Inferior parietal cortex (tissue), 1 donor: ENCODE measurements at regions not wholly inside any gene's neighbourhood (a gene's known extent, or its start where the extent isn't known, plus 50 kb on each side); places are given as distances from the start of the nearest gene placed in this dataset.
"Not testable (repeated sequence)": the region's sequence is repeated elsewhere in the genome, so short reads cannot be mapped to it uniquely, and the experiment has no call there.

Experiments used
- DNase-seq: peaks from one replicate; pipeline ENCODE4 v3.0.0-alpha.2; 2016; ENCODE audit errors: extremely low spot score

DNA sequence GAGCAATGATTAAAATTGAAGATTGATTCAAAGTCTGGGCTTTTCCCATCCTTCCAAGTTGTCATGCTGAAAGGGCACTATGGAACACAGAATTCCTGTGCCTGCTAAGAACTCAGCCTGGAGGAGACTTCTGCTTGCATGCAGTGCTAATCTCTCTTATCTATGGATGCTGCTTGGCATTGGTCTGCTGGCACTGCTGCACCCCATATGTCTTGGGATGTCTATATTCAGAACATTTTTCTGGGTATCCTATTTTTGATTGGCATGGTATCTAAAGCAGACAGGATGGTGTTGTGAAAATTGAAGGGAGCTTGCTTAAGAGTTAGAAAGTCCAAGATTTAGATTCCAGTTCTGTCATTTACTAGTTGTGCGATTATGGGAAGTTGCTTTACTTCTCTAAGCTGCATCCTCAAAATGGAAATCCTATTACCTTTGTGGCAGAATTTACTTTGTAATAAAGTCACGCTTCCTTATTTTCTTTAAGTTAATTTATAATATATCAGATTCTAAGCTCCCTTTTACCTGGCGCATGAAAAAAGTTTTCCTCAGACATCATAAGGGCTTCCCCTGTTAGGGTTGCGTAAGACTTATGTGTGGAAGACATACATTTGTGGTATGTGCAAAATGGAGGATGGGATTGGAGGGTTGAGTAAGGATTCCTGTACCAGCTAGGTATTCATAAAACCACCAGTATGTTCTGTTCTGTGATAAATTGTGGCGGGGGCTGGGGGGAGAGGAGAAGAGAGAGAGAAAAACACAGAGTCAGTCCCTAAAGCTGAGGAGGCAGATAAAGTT, 254.0 kb downstream of the DMAC1 start:
- no peak for DNase-seq

DNA sequence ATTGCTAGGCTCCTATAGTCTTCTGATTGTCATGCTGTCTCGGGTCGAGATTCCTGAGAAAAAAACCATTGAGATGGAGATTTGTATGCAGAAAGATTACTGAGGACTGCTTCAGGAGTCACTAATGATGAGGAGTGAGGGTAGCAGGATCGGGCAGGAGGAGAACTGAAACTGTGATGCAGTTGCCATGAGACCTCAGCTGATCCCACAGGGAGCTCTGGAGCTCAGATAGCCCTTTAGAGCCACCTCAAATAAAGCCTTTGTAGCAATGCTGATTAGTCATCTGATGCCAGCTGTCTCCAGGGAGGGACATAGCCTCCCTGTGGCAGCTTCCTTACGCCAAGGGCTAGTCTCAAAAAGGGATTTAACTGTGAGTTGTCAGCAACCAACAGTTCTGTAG, 256.9 kb downstream of the DMAC1 start:
- peak; percentile 23 for DNase-seq

DNA sequence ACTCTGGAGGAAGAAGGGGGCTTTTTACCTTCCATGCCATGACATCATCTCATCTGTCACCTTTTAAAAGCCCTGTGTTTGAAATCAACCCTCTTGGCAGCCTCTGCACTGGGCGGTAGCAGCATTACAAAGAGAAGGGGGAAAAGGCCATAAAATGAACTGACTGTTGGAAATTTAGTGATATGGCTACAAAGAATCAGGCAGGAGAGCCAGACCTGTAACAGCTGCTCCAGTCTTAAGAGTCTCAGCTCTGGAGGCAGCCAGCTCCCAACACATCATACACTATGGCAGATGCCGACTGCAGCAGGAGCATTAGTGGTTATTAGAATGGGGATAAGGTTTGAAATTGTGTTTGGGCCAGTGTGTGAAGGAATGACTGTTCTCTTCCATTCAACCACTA, 257.5 kb downstream of the DMAC1 start:
- no peak for DNase-seq

DNA sequence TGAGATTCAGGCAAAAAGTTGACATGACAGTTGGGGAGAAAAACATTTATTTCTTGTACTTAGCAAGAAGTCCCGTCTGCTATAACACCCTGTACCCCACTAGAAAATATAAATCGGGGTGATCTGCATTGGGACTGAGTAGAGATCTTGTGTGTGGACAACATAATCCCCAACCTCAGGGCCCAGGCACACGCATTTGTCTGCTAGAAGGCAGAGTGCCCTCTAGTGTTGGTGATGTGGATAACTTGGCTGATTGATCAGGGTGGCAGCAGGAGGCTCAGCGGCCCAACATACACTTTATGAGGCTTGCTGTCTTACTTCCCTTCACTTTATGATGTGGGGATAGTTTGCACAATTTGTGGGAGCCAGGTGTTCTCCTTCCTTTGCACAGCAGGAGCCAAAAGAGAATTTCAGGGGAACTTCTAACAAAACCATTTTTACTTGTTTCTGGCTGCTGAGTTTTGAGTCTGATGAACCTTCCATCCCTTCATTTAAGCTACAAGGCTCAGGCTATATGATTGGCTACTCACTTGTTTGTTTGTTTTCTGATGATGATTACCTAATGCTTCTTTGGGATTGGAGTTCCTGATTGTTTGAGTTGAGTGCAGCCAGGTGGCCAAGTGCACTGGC, 263.2 kb downstream of the DMAC1 start:
- DNase-seq = peak; percentile 47

DNA sequence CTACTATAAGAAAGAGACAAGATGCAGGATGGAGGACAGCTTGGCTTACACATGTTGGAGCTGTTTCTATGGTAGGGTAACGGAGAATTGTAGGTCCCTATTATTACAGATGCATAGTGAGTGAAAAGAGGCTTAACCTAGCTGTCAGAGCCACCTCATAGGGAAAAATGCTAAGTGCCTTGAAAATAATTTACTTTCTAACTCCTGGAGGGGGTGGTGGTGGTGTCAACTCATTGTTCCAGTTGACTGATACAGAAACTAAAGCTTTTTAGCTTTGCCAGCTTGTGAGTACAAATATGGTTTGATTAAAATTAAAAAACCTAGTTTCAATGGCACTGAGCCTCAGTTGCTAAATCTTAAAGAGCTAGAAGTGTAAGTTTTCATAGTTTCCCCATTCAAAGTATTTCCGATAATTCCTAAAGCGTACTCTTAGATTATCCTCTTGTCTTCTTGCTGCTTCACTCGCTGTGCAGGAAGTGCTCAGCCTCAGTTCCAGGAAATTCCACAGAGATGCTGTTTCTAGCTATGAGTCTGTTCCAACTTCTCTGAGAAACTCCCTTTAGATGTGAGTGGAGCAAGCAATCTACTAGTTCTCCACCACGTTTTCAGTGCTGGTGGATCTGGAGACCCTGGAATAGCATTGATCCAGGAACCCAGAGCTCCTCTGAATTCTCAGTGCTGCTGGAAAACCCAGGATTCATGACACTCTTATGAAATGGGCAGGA, 265.2 kb downstream of the DMAC1 start:
- no peak for DNase-seq

DNA sequence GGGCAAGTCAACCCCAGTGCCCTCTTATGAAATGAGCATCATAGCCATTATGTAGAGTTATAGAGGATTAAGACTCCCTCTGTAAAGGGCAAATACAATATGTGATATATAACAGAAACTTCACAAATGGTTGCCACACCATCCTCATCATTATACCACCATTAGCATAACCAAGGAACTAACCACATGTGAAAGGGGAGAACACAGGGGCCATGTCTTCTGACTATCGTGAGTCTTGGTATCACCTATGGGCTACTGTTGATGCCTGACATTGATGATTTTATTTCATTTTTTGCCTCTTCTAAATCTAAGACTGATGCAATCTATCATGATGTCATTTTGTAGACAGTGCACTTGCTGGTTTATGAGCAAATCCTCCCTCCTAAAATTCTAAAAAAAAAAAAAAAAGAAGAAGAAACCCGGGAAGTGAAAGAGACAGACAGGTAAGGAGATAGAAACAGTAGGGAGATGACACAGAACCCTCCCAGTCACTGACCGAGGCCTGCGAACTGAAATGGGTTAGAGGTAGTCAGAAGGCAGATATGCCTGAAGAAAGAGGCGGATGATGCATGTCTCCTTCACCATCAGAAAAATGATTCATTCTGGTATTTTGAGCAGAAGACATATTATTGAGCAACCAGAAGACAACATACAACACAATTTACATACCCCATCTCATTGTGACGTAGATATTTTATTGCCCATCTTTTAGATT, 266.0 kb downstream of the DMAC1 start:
- no peak for DNase-seq

DNA sequence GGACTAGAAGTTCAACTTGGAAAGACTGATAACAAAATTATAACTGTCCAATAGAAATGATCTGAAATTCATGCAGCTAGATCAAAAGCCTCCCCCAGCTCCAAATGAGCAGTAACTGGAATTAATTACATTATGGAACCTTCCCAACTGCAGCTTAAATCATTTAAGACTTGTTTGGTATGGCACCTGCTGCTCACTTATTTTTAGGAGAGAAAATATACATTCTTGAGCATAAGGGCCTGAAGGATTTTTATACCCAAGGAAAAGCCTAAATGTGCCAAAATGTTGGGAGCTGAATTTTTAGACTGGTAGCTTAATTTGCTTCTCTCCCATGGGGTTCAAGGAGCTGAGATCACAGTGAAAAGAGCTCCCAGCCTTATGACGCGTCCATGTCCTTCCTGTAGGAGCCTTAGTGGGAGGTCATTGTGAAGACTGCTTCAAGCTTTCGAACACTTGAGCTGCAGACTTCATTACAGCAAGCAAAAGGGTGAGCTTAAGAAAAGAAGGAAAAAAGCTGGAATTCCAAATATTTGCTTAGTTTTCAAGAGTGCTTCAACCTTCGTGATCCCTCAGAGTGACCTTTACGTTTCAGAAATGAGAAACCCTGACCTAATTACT, 276.0 kb downstream of the DMAC1 start:
- no peak for DNase-seq

DNA sequence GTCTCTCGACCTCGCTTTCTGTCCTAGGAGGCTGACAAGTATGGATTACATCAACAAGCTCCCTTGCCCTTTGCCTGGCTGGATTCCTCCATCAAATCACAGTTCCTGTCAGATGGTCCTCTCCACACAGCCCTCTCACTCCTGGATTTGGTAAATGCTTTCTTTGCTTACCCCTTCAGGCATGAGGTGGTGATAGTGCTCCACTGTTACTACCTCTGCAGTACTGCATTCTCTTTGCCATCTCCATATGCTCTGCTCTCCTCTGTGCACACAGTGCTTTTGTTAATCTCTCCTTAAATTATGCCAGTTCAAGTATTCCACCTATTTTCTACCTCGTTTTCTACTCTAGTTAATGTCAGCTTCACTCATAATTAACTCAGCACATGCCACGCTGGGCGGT, 279.2 kb downstream of the DMAC1 start:
- DNase-seq = no peak

DNA sequence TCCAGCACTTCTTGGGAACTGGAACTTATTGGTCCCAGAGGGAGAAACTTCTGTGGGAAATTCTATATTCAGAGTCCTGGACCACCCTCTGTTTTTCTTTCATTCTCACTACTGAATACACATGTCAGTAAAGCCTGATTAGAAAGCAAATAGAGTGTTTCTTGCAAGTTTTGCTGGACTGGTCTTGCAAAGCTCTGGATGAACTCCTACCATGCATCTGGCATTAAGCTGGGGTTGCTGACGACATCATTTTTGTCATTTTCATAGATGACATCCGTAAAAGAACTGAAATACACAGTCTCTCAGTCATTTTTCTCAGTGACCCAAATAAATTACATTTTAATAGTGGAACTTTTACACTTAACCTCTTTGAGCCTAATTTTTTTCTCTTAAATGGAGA, 283.2 kb downstream of the DMAC1 start:
- no peak for DNase-seq

DNA sequence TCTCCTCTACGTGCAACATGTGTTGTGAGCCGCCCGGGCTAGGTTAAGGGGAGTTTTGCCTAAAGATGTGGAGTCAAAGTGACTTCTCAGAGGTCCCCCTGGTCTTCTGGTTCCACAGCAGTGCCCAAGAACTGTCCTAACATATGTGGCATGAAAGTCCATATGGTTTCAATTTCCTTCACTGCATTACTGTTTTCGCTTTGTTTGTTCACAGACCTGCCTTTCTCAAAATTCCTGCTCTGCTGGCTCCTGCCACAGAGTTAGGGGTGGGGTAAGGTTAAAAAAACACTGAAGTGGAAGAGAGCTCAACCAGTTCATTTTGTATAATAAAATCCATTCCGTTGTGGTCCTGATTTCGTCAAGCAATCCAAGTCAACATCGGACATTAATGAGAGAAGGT, 289.4 kb downstream of the DMAC1 start:
- no peak for DNase-seq

DNA sequence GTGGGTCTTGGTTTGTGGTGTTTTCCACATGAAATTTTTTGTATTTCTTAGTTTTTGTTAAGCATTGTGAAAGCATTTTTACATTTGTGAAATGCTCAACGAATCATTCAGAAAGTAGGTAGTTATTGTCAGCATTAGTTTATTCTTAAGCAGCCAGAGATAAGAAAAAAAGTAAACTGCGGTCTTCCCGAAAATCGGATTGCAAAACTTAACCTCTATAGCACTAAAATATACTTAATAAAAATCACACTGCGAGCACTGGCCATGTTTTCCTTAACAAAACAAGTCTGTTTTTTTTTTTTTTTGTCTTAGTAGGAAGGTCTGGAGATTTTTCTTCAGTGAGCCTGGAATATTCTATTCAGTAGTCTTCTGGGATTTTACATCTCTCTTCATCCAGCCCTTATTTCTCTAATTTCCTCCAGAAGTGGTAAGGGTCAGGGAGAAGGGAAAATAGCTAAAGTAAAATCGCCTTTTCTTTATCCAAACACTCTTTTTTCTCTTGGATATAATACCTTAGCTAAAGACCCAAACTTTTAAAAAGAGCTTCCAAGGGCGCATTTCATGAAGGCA, 289.9 kb downstream of the DMAC1 start:
- DNase-seq = no peak

DNA sequence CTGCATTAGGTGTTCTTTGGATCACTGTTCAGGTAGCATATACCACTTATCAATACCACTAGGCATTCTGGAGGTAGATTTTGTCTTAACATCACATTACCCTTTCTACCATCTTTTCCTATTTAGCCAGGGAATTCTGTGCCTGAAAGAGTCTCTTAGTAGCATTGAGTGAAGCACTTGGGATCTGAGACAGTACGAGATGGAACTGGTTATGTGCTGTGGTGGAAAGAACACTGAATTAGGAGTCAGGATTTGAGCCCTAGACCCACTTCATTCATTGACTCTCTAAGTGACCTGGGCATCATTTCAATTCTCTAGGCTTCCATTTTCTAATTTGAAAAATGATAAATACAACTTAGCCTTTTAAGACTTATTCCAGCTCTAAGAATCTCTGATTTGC, 291.1 kb downstream of the DMAC1 start:
- no peak for DNase-seq

DNA sequence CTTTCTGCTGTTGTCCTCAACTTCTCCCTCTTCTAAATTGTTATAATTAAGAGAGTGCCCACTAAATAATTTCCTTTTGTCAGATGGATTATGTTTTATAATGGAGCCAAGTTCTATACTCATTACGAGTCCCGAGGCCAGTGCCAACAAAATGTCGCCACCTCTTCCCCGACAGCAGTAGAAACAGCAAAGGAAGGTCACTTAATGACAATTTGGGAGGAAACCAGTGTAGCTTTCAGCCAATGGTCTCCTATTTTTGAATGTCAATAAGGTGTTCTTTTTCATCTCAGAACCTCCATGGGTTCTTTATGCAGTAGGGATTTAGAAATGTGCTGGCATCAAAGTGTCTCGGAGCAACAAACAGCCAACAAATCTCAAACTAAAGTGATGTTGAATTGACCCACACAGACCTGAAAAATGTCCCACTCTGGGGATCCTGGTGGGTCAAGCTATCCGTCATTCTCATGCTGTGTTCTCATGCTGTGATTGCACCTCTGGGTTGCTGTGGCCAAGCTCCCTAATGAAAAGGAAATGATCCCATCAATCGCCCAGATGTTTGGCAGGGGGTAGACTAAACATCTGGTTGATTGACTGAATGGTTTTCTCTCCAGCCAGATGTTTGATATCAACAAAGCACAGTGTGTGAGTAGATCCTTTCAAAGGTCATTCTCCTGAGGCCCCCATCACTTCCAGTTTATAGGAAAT, 291.9 kb downstream of the DMAC1 start:
- DNase-seq = no peak

DNA sequence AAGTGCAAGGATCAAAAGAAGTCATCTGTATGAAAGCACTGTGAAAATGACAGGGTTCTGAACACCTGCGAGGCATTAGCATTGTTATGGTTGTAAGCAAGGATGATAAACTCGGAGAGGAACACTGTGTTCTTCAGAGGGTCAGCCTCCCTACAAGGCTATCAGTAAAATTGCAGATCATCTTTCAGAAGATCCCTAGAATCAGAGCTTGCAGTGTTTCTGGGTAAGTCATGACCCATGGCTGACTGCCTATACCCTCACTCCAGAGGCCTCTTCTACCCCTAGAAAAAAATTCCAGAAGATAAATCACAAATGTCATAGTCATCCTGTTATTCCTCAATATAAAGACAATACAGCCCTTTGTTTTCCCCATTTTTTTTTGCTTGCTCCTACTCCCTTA, 292.6 kb downstream of the DMAC1 start:
- DNase-seq = no peak

DNA sequence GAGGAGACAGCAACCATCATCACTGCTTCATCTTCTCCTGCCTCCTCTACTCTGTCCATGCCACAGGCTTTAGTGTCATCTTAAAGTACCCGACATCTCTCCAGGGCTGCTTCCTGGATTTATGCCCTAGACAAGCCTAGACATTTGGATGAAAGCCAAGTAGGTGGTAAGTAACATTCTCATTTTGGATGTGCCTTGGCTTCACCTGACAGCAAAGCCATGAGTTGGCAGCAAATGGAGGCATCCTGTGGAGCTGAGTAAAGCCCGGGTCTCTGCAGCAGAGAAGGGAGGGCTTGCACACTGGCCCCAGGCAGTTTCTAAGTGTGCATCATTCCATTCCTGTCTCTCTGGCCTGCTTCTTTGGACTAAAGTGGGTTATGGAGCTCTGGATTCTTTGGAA, 299.1 kb downstream of the DMAC1 start:
- no peak for DNase-seq

DNA sequence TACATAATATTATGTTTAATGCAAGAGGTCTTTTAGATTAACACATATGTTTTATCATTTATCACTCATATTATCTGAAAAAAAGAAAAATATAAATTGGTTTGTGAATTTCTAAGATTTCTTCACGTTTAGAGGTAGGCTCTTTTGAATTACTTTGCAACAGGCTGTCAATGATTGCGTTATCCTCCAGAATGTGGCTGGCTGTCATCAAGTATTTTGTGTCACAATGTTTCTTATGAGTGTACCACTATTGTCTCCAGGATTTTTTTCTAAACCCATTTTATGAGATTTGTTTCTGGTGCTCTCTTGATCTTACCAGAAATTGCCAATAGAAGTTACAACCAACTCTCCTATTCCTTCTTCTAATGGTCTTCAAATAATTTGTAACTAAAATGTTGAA, 307.9 kb downstream of the DMAC1 start:
- DNase-seq = no peak

DNA sequence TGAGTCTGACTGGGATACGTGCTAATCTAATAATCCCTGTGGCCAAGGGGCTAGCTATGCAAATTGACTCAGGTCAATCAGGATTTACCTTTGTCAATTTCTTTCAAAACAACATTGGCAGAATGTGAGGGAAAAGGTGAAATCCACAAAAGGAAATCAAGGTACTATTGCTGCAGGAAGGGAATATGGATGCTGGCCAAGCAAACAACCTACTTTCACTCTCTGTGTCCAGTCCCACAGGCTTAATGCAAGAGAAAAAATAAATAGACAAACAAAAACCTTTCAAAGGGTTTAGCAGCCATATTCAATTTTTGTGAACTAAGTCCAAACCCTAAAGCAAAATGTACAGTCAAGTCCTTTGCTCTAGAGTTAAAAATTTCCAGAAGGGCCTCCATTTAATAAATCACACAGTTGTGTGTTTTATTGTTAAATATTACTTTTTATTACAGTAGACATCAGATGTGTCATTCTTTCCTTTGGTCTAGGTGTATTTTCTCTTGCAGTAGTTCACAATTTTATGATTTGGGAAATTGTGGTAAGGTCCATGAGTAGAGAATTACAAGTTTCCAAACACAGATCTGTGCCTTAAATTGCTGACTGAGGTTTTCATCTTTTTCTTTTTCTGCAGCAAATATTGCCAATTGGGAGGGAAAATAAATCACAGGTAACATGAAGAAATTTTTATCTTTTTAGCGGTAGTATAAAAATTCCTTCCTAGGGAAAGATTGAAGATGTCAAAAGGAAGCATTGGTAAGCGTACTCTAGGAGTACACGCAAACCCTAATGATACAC, 309.1 kb downstream of the DMAC1 start:
- DNase-seq = no peak

DNA sequence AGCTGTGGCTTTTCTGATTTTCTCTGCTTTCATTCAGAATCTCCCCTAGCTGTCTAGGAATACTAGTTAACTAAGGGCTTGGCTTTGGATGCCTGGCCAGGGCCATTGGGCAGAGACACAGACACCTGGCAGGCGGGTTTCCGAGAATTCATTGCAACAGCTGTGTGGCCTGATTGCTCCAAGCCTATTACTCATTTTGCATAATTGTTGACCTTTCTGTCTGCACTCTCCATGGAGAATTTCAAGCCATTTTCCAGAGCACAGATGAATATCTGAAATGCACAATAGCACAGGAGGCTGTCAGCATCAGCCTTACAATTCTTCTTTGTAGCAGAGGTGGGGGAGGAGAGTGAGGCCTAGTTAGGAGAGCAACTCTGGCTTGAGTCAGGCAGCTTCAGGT, 310.5 kb downstream of the DMAC1 start:
- no peak for DNase-seq

DNA sequence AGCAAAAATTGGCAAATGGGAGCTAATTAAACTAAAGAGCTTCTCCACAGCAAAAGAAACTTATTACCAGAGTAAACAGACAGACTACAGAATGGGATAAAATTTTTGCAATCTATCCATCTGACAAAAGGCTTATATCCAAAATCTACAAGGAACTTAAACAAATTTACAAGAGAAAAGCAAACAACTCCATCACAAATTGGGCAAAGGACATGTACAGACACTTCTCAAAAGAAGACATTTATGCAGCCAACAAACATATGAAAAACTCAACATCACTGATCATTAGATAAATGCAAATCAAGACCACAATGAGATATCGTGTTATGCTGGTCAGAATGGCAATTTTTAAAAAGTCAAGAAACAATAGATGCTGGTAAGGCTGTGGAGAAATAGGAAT, 315.6 kb downstream of the DMAC1 start:
- DNase-seq = not testable (repeated sequence)

DNA sequence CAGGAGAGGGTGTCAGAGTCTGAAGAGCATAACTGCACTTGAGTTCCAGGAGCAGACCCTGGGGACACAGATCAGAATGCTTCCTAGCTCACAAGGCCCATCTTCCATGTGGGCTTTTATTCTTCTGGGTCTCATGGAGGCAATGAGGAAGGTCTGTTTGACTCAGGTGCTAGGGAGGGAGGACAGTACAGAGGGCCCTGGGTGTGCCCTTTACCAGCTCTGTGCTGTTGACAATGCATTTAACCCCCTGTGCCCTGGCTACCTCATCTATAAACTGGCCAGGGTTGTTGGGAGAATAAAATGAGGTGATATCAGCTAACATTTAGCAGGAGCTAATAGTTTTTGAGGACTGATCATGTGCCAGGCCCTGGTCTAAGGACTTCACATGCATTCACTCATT, 318.0 kb downstream of the DMAC1 start:
- DNase-seq = no peak
